ENCODE measurements at regions not wholly inside any gene's neighbourhood (a gene's known extent, or its start where the extent isn't known, plus 50 kb on each side); places are given as distances from the start of the nearest gene placed in this dataset.

DNA sequence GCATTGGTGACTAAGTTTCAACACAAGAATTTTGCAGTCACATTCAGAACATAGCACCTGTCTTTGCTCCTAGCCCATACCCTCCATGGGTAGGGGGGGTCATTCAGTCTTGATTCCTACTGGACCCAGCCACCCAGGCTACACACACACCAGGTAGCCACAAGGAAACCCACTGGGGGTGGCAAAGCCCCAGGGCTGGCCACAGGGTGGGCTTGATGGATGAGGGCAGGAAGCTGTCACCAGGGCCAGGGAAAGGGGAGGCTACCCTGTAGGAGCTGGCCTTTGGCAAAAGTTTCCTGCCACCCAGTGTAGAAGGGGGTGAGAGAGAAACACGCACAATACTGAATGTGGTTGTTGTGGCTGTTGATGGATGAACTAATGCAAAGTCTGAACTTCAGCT is 74.5 kb upstream of the NKX1-1 start:
- Mint-ChIP-seq H3K4me1 (ENCODE audit: low read depth, unreplicated experiment) (no peaks in the 10 kb centered on the region), H3K27ac (ENCODE audit: unreplicated experiment) (no peak overlapping the region), H3K27me3 (ENCODE audit: unreplicated experiment) (no peaks in the 10 kb centered on the region), H3K4me3 (ENCODE audit: unreplicated experiment) (no peak overlapping the region), H3K36me3 (ENCODE audit: unreplicated experiment) (peaks cover 12% of the 10 kb centered on the region), H3K9me3 (ENCODE audit: unreplicated experiment) (peaks cover 5% of the 10 kb centered on the region)
- DNase-seq, result no peak
- TF ChIP-seq, protein P1, sequence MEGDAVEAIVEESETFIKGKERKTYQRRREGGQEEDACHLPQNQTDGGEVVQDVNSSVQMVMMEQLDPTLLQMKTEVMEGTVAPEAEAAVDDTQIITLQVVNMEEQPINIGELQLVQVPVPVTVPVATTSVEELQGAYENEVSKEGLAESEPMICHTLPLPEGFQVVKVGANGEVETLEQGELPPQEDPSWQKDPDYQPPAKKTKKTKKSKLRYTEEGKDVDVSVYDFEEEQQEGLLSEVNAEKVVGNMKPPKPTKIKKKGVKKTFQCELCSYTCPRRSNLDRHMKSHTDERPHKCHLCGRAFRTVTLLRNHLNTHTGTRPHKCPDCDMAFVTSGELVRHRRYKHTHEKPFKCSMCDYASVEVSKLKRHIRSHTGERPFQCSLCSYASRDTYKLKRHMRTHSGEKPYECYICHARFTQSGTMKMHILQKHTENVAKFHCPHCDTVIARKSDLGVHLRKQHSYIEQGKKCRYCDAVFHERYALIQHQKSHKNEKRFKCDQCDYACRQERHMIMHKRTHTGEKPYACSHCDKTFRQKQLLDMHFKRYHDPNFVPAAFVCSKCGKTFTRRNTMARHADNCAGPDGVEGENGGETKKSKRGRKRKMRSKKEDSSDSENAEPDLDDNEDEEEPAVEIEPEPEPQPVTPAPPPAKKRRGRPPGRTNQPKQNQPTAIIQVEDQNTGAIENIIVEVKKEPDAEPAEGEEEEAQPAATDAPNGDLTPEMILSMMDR (IDR thresholded peaks at IDR 0.05; ENCODE audit: partially characterized antibody, unreplicated experiment), result no peak

DNA sequence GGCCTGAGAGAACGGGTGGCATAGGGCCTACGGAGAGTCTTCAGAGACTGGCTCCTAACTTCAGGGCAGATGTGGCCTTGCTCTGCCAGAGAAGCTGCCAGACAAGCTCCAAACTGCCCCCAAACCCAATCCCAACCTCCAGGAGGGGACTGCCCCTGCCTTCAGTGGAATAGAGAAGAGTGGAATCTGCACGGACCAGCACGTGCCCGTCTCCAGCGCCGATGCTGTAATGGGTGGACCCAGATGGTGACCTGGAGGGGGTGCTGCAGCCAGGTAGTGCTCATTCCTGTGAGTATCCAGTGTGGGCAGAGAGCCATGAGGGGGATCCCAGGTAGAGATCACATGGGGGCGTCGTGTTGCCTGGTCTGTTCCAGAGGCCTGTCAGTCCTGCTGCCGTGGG is 73.2 kb upstream of the NKX1-1 start:
- TF ChIP-seq, protein P1 (IDR thresholded peaks at IDR 0.05; ENCODE audit: partially characterized antibody, unreplicated experiment), result no peak
- H3K27ac Mint-ChIP-seq (ENCODE audit: unreplicated experiment), result peak overlapping the region; percentile 28
- H3K4me1 Mint-ChIP-seq (ENCODE audit: low read depth, unreplicated experiment), result no peaks in the 10 kb centered on the region
- peaks cover 3% of the 10 kb centered on the region for H3K9me3 Mint-ChIP-seq (ENCODE audit: unreplicated experiment)
- H3K36me3 Mint-ChIP-seq (ENCODE audit: unreplicated experiment), result peaks cover 11% of the 10 kb centered on the region
- peak; percentile 10 for DNase-seq
- H3K27me3 Mint-ChIP-seq (ENCODE audit: unreplicated experiment), result peaks cover 2% of the 10 kb centered on the region
- no peak overlapping the region for H3K4me3 Mint-ChIP-seq (ENCODE audit: unreplicated experiment)

DNA sequence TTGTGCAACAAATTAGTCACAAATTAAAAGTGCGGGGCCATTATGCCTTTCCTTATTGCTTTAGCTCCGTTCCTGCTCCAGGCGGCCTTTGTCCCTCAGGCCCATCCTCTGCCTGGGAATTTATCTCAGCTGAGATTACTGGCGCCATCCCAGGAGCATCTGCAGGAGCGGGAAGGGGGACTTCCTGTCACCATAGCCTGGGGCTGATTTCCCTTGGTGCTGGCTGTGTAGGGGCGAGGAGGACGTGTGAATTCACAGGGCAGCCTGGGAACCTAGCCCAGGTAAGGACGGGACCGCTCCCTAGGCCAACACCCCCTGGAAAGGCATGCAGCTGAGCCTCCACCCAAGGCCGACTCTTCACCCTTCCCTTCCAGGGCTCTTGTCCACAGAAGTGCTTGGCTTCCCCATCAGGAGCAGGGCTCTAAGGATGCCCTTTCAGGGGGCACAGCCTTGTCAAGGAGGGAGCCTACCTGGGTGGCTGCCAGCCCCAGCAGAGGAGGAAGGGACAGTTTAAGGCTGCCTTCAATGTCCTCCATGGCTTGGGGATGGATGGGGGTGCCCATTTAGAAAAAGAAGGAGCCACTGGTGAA is 72.6 kb upstream of the NKX1-1 start:
- peaks cover 2% of the 10 kb centered on the region for H3K27me3 Mint-ChIP-seq (ENCODE audit: unreplicated experiment)
- DNase-seq, result peak; percentile 6
- TF ChIP-seq, protein P1 (IDR thresholded peaks at IDR 0.05; ENCODE audit: partially characterized antibody, unreplicated experiment), result no peak
- peaks cover 3% of the 10 kb centered on the region for H3K9me3 Mint-ChIP-seq (ENCODE audit: unreplicated experiment)
- no peak overlapping the region for H3K27ac Mint-ChIP-seq (ENCODE audit: unreplicated experiment)
- H3K4me3 Mint-ChIP-seq (ENCODE audit: unreplicated experiment), result no peak overlapping the region
- H3K36me3 Mint-ChIP-seq (ENCODE audit: unreplicated experiment), result peaks cover 11% of the 10 kb centered on the region
- no peaks in the 10 kb centered on the region for H3K4me1 Mint-ChIP-seq (ENCODE audit: low read depth, unreplicated experiment)

DNA sequence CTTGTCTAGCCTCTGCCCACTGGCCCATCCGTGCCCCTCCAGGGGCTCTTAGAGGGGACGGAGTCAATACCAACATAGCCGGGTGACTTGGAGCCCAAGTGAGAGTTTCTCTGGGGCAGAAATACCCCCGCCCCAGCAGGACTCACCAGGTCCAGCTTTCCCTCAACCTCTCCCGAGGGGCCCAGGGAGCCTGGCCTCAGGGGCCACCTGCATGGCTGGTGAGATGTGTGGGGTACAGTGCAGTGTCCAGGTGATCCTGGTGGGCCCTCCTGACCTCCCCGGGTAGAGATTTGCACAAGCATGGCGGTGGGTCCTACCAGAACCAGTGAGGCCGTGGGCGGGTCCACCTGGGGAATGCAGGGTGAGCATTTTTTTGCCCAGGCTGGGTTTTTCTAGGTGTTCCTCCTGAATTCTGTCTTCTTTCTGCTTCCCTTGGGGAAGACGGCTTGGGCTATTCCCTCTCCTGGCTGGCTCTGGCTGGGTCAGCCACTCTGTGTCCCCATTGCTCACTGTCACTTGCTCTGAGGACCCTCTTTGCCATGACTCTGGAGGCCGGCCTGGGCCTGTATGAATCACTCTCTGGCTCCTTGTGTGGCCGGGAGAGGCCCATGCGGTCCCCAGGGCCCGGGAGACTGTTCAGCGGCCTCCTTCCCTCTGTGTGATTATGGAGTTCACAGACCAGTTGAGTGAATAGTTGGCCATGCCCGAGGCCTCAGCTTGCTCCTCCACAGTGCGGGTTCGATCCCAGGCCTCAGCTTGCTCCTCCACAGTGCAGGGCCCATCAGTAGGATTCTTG is 71.0 kb upstream of the NKX1-1 start:
- peaks cover 3% of the 10 kb centered on the region for H3K9me3 Mint-ChIP-seq (ENCODE audit: unreplicated experiment)
- H3K27ac Mint-ChIP-seq (ENCODE audit: unreplicated experiment), result no peak overlapping the region
- TF ChIP-seq, protein P1 (IDR thresholded peaks at IDR 0.05; ENCODE audit: partially characterized antibody, unreplicated experiment), result no peak
- peaks cover 2% of the 10 kb centered on the region for H3K27me3 Mint-ChIP-seq (ENCODE audit: unreplicated experiment)
- no peak overlapping the region for H3K4me3 Mint-ChIP-seq (ENCODE audit: unreplicated experiment)
- H3K4me1 Mint-ChIP-seq (ENCODE audit: low read depth, unreplicated experiment), result no peaks in the 10 kb centered on the region
- H3K36me3 Mint-ChIP-seq (ENCODE audit: unreplicated experiment), result peaks cover 11% of the 10 kb centered on the region
- peak; percentile 7 for DNase-seq

DNA sequence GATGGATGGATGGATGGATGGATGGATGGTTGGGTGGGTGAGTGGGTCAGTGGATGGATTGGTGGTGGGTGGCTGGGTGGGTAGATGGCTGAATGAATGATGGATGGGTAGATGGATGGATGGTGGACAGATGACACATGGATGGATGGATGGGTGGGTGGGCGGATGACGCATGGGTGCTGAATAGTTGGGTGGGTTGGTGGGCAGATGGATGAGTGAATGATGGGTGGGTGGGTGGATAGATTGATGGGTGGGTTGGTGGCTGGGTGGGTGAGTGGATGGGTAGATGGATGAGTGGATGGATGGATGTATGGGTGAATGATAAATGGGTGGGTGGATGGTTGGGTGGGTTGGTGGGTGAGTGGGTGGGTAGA is 69.9 kb upstream of the NKX1-1 start:
- H3K4me3 Mint-ChIP-seq (ENCODE audit: unreplicated experiment), result no peak overlapping the region
- H3K9me3 Mint-ChIP-seq (ENCODE audit: unreplicated experiment), result peaks cover 3% of the 10 kb centered on the region
- TF ChIP-seq, protein P1 (IDR thresholded peaks at IDR 0.05; ENCODE audit: partially characterized antibody, unreplicated experiment), result no peak
- H3K27me3 Mint-ChIP-seq (ENCODE audit: unreplicated experiment), result peaks cover 2% of the 10 kb centered on the region
- no peaks in the 10 kb centered on the region for H3K4me1 Mint-ChIP-seq (ENCODE audit: low read depth, unreplicated experiment)
- no peak for DNase-seq
- peaks cover 11% of the 10 kb centered on the region for H3K36me3 Mint-ChIP-seq (ENCODE audit: unreplicated experiment)
- H3K27ac Mint-ChIP-seq (ENCODE audit: unreplicated experiment), result no peak overlapping the region
